ENCODE measurements at regions not wholly inside any gene's neighbourhood (a gene's known extent, or its start where the extent isn't known, plus 50 kb on each side); places are given as distances from the start of the nearest gene placed in this dataset.

GRCh38 chr21:16085421-16085820, 355.6 kb downstream of the USP25 start:
- H3K27ac Mint-ChIP-seq (ENCODE audit: unreplicated experiment) = no peak overlapping the region
- H3K27me3 Mint-ChIP-seq (ENCODE audit: unreplicated experiment) = no peaks in the 10 kb centered on the region
- H3K36me3 Mint-ChIP-seq (ENCODE audit: unreplicated experiment) = no peaks in the 10 kb centered on the region
- H3K9me3 Mint-ChIP-seq (ENCODE audit: unreplicated experiment) = no peaks in the 10 kb centered on the region
- TF ChIP-seq, protein P1, sequence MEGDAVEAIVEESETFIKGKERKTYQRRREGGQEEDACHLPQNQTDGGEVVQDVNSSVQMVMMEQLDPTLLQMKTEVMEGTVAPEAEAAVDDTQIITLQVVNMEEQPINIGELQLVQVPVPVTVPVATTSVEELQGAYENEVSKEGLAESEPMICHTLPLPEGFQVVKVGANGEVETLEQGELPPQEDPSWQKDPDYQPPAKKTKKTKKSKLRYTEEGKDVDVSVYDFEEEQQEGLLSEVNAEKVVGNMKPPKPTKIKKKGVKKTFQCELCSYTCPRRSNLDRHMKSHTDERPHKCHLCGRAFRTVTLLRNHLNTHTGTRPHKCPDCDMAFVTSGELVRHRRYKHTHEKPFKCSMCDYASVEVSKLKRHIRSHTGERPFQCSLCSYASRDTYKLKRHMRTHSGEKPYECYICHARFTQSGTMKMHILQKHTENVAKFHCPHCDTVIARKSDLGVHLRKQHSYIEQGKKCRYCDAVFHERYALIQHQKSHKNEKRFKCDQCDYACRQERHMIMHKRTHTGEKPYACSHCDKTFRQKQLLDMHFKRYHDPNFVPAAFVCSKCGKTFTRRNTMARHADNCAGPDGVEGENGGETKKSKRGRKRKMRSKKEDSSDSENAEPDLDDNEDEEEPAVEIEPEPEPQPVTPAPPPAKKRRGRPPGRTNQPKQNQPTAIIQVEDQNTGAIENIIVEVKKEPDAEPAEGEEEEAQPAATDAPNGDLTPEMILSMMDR (IDR thresholded peaks at IDR 0.05; ENCODE audit: partially characterized antibody, unreplicated experiment) = no peak
- no peak for DNase-seq
- no peak overlapping the region for H3K4me3 Mint-ChIP-seq (ENCODE audit: unreplicated experiment)
- no peaks in the 10 kb centered on the region for H3K4me1 Mint-ChIP-seq (ENCODE audit: low read depth, unreplicated experiment)

GRCh38 chr21:16086121-16086520, 356.3 kb downstream of the USP25 start:
- Mint-ChIP-seq H3K27ac (ENCODE audit: unreplicated experiment) (no peak overlapping the region), H3K4me1 (ENCODE audit: low read depth, unreplicated experiment) (no peaks in the 10 kb centered on the region), H3K9me3 (ENCODE audit: unreplicated experiment) (no peaks in the 10 kb centered on the region), H3K27me3 (ENCODE audit: unreplicated experiment) (no peaks in the 10 kb centered on the region), H3K36me3 (ENCODE audit: unreplicated experiment) (no peaks in the 10 kb centered on the region), H3K4me3 (ENCODE audit: unreplicated experiment) (no peak overlapping the region)
- DNase-seq = no peak
- TF ChIP-seq, protein P1 (IDR thresholded peaks at IDR 0.05; ENCODE audit: partially characterized antibody, unreplicated experiment) = no peak

GRCh38 chr21:16086936-16087335, 357.2 kb downstream of the USP25 start:
- no peaks in the 10 kb centered on the region for H3K9me3 Mint-ChIP-seq (ENCODE audit: unreplicated experiment)
- DNase-seq = no peak
- TF ChIP-seq, protein P1 (IDR thresholded peaks at IDR 0.05; ENCODE audit: partially characterized antibody, unreplicated experiment) = no peak
- no peaks in the 10 kb centered on the region for H3K27me3 Mint-ChIP-seq (ENCODE audit: unreplicated experiment)
- no peaks in the 10 kb centered on the region for H3K4me1 Mint-ChIP-seq (ENCODE audit: low read depth, unreplicated experiment)
- no peak overlapping the region for H3K27ac Mint-ChIP-seq (ENCODE audit: unreplicated experiment)
- H3K36me3 Mint-ChIP-seq (ENCODE audit: unreplicated experiment) = no peaks in the 10 kb centered on the region
- H3K4me3 Mint-ChIP-seq (ENCODE audit: unreplicated experiment) = no peak overlapping the region

- Mint-ChIP-seq H3K9me3 (ENCODE audit: unreplicated experiment) (no peaks in the 10 kb centered on the region), H3K27ac (ENCODE audit: unreplicated experiment) (no peak overlapping the region), H3K27me3 (ENCODE audit: unreplicated experiment) (no peaks in the 10 kb centered on the region), H3K36me3 (ENCODE audit: unreplicated experiment) (no peaks in the 10 kb centered on the region), H3K4me3 (ENCODE audit: unreplicated experiment) (no peak overlapping the region), H3K4me1 (ENCODE audit: low read depth, unreplicated experiment) (no peaks in the 10 kb centered on the region)
- no peak for DNase-seq
- TF ChIP-seq, protein P1 (IDR thresholded peaks at IDR 0.05; ENCODE audit: partially characterized antibody, unreplicated experiment) = no peak
Measured at GRCh38 chr21:16087523-16087922, 357.7 kb downstream of the USP25 start.

GRCh38 chr21:16088056-16088455, 358.3 kb downstream of the USP25 start:
- no peaks in the 10 kb centered on the region for H3K36me3 Mint-ChIP-seq (ENCODE audit: unreplicated experiment)

More at GRCh38 chr21:16088056-16088455, 358.3 kb downstream of the USP25 start:
- H3K4me3 Mint-ChIP-seq (ENCODE audit: unreplicated experiment) = no peak overlapping the region
- TF ChIP-seq, protein P1 (IDR thresholded peaks at IDR 0.05; ENCODE audit: partially characterized antibody, unreplicated experiment) = no peak
- no peaks in the 10 kb centered on the region for H3K4me1 Mint-ChIP-seq (ENCODE audit: low read depth, unreplicated experiment)
- H3K9me3 Mint-ChIP-seq (ENCODE audit: unreplicated experiment) = no peaks in the 10 kb centered on the region
- no peaks in the 10 kb centered on the region for H3K27me3 Mint-ChIP-seq (ENCODE audit: unreplicated experiment)
- no peak for DNase-seq
- H3K27ac Mint-ChIP-seq (ENCODE audit: unreplicated experiment) = no peak overlapping the region

Data from glutamatergic neuron (in vitro differentiated cells).